NCI-H524 treated with DMSO at 0.1 percent for 48 hours (cell line): ENCODE measurements at regions not wholly inside any gene's neighbourhood (a gene's known extent, or its start where the extent isn't known, plus 50 kb on each side); places are given as distances from the start of the nearest gene placed in this dataset.
A peak's percentile ranks its signal among the peaks of the same experiment; 100 is the strongest.

Experiments used
- DNase-seq: peaks from one replicate; lab custom pipeline; 2025; lab: John Stamatoyannopoulos, UW

DNA sequence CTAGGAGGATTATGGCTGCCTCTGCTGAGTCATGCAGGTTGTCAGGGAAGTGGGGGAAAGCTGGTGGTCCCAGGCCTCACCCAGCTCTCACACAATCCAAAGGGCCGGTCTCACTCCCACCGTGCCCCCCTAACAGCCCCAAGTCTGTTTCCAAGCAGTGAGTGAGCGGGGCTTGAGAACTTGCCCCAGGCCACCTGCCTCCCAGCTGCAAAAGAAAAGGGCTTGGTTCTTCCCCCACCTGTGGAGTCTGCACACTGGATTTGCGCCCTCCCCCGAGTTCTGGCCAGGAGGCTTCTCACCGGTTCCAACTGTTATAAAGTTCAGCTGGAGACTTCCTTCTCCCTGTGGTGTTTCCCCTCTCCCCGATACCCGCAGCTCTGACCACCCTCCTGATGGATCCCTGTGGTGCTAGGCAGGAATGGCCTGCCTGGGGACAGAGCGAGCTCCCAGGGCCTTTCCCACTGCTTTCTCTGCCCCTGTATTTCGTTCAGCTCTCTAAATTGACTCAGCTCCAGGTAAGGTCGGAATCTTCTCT lies 222.3 kb downstream of the BARHL2 start:
- no peak for DNase-seq

DNA sequence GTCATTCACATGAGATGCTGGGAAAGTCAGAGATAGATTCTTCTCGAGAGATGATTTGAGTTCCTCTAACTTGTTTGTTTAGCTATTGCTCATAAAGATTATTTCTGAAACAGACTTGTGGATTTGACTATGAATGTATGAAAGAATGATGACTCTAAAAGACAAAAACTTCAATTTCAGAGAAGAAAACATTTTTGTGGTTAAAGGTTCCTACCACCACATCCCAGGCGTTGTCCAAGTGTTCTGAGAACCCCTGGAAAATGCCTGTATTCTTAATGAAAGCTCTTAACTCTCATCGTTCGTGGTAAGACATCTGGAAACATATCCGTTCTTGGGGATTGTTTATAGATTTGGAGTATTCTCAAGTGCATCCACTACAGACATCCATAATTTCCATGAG lies 228.7 kb downstream of the BARHL2 start:
- no peak for DNase-seq

DNA sequence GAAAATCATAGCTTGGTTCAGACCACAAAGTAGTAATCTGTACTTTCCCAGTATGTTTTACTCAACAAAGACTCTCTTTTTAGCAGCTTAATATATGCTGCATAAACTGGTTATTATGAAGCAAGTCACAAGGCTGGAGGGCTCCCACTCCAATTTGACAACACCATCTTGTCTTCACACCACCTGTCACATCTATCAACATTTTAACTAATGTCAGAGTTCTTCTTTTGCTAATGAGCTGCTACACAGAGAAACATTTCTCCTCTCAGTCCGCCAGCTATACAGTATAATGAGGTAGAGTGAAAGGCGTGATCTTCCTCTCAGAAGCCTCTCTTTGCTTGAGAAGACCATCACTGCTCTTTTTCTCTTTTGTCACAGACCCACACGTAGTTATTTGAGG lies 230.1 kb downstream of the BARHL2 start:
- DNase-seq, result no peak

DNA sequence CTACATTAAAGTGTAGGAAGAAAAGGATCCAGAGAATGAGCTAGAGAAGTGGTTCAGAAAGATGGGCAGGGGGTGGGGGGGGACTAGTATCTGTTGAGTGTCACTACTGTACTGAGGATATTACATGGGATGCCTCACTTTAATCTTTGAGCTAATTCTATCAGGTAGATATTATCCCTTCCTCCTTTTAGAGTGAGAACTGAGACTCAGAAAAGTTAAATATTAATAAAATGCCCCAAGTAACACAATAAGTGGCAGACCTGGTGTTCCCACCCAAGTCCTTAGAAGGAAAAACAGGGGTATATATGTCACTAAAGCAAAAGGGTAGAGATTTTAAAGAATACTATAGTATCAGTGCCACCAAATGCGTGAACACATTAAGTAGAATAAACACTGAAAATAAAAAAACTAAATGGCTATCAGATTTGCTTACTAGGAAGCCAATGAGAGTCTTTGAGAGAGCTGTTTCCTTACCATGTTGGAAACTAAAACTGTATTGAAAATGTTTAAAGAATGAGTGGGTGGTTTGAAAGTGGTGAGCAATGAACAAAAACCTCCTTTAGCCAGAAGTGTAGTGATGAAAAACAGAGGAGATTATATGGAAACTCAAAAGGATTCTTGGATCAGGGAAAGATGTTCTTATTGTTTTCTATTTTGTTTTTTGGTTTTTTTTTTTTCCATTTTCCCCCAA lies 230.8 kb downstream of the BARHL2 start:
- no peak for DNase-seq

DNA sequence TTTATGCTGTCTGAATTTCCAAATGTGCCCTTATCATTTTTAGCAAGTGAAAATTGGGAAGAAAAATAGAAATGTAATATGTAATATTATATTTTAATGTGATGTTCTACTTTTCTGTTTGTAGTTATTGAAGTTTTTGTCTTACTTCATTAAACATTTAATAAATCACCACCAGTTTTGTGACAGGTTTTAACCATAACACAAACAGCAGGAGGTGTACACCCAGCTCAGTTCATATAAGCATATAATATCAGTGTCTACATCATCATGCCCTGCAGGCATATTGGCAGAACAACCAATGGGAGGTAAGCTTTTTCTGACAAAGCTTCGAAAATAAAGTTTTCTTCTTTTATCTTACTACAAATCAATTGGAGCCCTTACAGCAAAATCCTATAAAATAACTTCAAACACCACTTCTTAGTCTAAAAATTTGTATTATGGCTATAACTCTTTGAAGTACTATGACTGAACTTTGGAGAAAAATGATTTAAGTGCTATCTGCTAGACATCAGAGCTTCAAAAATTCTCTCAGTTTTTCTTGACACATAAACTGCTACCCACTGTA lies 236.7 kb downstream of the BARHL2 start:
- DNase-seq, result no peak

DNA sequence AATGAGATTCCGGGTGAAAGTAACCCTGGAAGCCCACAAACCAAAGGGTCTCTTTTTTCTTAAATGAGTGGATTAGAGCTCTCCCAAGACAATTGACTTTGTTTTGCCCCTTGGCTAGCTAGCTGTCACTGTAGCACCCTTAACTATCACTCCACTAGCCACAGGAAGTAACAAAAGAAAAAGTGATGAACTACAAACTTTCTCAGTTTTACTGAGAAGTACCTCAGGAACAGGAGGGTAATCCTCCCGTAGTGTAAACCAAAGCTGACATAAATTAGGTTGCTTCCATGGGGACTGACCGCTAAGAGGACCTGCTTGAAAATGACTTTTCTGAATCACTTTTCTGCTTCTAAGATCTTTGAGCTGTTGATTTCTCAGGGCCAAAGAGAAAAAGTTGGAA lies 240.1 kb downstream of the BARHL2 start:
- no peak for DNase-seq

DNA sequence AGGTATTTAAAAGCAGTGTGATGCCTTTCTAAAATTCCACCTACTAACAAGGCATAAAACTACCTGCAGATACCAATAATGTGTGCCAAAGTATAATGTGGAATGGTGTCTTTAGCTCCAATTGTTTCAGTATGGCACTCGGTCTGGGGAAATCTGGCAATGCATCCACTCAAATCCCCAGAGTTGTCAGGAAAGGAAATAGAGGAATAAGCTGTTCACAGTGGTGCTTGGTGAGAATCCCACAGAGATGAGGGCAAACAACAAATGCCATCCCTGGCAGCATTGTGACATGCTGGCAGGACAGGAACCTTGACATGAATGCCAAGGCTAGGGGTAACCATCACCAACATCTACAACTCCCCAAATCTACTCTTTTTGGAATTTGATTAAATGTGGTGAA lies 240.7 kb downstream of the BARHL2 start:
- no peak for DNase-seq

DNA sequence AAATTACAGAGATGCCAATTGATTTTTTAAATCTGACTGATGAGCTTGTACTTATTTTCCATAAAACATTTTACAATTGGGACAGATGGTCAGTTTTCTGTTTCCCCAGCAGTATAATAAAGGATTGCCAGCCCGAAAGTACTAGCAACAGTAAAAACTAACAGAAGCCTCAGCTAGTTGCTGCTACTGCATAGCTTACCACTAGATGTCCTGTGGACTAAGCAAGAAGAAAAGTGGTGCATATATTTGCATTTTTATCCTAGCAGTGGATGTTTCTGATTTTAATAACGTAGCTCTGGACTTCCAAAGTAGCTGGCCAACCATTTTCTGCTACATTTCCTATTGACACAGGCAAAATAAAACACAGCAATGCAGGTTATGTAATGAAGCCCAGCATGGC lies 241.5 kb downstream of the BARHL2 start:
- DNase-seq, result peak; percentile 6

DNA sequence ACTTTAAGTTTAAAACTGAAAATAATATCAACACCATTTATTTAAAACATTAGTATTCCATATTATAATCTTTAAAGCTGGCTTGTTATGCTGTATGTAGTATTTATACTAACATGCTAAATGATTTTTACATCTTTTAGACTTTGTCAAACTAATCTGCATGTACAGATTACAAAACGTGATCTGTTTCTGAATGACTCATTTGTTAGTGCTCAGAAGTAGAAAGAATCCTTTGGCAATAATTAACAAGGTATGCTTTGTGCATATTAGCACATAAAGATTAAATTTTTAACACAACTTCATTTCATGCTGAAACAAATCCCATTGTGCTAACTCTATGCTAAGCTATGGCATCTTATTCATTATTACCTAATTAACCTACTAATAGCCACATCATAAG lies 242.4 kb downstream of the BARHL2 start:
- DNase-seq, result no peak

DNA sequence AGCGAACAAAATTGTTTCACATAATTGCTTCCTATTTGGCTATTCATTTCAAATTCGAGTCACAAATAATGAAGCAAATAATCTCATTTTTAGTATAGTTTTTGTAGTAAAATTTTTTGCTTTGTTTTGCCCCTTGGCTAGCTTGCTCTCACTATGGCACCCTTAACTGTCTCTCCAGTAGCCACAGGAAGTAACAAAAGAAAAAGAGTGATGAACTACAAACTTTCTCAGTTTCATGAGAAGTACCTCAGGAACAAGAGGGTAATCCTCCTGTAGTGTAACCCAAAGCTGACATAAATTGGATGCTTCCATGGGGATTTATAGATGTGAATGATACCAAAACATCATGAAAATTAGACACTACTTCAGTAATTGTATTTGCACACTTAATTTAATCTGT lies 242.9 kb downstream of the BARHL2 start:
- no peak for DNase-seq

DNA sequence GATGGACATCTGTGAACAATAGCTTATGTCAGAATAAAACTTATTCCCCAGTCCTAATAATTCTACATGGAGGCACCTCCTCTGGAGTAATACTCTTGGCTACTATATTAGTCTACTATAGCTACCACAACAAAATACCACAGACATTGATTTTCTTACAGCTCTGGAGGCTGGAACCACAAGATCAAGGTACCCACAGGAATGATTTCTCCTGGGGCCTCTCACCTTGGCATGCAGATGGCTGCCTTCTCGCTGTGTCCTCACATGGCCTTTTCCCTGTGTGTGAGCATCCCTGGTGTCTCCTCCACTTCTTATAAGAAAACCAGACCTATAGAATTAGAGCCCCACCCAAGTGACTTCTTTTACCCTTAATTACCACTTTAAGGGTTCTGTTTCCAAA lies 244.3 kb downstream of the BARHL2 start:
- no peak for DNase-seq

DNA sequence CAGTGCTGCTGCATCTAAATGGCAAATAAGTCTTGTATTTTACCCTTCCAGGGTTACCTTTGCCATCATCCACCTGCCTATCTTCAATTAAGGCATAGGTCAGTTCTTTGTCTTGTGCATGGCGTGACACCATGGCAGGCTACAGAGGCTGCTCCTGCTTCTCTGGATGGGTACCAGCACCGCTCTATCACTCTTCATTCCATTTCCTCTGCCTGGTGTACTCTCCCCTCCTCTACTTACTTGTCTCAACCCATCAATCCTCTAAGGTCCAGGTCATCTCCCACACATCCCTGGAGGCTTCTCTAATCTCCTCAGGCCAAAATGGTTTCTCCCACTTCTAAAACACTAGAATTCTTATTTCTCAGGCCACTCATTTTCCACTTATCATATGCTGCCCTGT lies 257.5 kb downstream of the BARHL2 start:
- no peak for DNase-seq

DNA sequence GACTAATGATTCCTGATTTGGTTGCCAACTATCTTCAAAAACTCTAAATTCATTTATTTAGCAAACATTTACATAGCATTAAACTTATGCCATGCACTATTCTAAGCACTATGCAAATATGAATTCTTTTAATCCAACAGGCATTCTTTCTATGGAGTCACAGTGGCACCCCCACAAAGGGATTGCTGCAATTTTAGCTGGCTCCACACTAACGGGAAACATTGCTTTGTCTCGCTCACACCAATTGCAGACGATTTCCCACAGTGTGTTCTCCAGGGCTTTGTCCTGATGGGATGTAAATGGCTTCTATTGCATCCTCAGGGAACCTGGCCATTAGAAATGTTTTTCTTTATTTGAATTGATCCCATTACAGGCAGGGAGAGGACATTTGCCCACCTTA lies 259.1 kb downstream of the BARHL2 start:
- DNase-seq, result no peak

DNA sequence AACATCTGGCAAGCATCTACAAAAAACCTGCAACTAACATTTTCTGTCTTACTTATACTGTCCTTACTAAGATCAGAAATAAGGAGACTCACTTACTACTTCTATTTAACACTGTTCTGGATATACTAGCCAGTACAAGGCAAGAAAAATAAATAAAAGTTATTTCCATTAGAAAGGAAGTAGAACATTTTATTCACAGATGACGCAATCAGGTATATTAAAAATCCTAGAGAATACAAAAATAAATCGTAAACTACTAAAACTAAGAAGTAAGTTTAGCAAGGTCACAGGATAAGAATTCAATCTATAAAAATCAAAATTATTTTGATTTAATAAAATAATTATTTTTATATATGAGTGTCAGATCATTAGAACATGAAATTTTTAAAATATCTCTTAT lies 264.6 kb downstream of the BARHL2 start:
- no peak for DNase-seq

DNA sequence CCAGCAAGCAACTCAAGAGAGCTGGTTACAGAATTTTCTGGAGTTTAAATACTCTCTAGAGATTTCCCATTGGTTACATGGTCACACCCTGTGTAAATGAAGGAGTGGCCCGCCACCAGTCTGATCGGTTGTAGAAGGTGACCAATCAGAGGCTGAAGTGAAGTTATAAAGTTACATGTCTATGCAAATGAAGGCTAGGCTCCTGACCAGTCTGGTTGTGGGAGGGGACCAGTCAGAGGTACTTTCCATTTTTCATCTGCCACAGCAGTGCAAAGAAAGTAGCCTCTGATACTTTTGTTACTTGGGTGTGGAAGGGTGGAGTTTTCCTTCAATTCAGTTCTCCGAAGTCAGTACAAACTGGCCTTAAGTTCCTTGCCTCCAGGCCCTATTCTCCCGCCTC lies 273.7 kb downstream of the BARHL2 start:
- DNase-seq, result no peak

DNA sequence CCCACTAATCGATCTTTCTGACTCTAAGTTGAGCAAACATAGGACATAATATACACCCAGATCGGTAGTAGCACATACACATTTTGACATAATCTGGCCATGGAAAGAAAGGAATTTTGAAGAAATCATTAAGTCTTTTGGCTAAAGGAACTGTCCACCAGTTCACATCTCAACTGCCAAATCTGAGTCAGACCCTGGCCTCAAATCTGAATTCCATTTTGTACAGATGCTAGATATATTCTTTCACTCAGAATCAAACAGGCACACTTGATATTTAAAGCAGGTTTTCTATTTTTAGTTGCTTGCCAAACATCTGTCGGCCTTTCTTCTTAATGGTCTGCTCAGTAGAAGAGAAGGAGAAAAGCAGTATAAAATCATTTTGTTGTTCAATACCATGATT lies 281.8 kb downstream of the BARHL2 start:
- DNase-seq, result no peak

DNA sequence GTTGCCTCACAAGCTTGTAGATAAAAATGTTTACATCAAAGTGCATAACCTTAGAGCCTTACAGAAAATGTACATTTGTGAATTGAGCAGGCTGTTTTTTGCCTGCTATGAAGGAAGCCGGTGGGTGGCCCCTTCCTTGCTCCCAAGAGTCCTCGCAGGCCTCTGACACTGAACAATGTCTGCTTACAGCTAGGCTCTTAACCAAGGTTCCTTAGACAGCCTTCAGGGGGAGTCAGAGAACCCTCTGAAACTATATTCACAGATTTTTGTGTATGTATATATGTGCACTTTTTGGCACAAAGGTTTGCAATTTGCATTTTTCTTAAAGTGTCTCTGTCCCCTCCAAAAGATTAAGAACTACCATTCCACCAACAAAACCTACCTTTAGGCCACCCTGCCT lies 282.6 kb downstream of the BARHL2 start:
- no peak for DNase-seq

DNA sequence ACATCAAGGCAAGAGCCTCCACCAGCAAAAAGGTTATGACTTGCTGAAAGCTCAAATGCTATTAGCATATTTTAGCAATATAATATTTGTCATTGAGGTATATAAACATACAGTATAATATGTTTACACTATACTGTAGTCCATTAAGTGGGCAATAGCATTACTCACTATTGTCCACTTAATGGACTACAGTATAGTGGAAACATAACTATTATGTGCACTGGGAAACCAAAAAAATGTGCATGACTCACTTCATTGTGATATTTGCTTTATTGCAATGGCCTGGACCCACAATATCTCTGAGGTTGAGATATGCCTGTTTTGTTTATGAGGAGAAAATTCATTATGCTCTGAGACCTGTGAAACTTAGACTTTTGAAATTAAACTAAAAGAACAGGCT lies 300.0 kb downstream of the BARHL2 start:
- DNase-seq, result no peak

DNA sequence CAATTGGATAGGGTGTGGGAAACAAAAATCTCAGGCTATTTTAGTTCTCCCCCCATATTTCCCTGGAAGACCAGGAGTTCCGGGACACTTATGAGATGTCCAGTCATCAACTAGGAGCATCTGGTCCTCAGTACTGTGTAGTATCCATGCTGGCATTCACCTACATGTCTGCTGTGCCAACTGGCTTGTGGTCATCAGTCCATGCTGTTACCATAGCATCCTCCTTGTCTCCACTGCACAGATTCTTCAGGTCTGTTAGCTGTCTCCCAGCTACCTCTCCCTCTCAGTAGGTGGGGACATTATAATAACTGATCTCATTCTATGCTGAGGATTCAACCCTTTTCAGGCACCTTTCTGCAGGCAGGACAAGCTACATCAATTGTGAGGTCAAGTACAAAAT lies 302.9 kb downstream of the BARHL2 start:
- DNase-seq, result no peak

DNA sequence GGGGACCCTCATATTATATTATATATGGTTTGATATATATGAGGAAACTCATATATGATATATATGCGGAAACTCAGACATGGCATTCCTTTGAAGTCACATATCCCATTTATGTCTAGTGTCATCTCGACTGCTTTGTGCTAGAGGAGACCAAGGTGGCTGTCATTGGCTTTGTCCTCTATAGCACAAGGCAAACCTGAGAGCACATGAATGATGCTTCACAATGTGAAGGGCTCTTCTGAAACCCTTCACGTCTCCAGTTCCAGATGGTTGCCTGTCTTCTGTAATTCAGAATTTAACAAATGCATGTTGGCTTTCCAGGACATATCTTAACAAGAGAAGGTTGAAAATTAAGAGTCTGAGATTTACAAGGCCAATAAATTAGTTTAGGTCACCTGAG lies 303.6 kb downstream of the BARHL2 start:
- peak; percentile 75 for DNase-seq

DNA sequence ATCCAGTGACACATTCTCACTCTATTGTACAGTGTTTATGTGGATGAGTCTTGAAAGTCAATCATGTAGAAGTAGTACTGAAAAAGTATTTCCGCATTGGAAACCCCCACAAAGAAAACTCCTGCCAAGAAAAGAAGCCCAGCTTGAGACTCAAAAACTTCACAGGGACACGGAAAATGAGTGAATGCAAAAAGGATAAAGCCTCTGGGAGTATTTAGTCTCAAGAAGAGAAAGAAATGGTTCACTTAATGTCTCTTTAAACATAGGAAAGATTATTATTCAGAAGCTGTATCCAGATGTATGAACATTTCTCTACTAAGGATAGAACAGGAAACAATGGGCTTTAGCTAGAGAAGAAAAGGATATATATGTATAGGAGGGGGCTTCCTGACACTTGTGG lies 304.5 kb downstream of the BARHL2 start:
- no peak for DNase-seq

DNA sequence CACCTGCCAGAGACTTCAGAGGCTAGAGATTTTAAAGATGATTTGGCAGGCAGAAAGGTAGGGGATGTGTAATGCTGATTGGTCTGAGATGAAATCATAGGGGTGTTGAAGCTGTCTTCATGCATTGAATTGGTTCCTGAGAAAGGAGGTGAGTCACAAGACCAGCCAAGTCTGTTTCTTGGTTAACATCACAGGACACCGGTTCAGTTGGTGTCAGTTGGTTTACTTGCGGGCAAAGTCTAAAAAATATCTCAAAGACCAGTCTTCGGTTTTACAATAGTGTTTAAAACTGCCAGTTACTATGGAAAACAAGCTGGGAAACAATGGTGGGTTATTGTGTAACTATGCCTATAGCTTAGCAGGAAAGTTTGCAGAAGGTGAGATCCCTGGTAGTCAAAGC lies 305.9 kb downstream of the BARHL2 start:
- DNase-seq, result no peak

DNA sequence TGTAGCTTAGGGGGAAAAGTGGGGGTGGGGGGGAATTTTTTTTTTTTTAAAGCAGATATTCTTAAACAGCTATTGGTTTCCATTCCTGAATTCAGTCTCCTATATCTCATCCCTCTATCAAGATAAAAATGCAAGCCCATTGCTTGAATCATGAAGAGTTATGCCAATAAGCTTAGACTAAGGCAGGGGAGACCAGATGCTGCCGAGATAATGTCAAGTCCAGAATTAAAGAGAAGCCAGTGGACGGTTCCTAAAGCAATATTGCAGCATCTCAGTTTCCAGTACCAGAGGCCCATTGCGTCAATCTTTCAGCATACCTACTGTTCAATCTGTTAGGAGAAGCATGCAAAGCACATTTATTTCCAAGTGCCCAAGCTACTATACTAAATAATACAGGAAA lies 309.4 kb downstream of the BARHL2 start:
- DNase-seq, result no peak

DNA sequence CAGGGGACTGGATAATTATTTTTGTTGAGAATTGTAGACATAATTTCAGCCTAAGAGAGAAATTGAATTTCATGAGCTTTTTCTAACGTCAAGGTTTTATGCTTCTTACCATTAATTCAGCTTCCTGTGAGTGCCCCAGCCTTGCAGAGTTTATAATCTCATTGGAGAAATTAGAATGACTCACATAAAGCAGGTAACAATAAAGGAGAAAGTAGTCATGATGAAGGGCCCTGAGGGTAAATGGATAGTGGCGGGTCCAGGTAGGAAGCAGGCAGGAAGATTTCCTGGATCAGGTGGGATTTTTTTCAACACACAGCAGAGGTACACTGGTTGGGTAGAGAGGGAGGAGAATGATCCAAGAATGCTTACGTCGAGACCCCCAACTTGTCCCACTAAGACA lies 311.4 kb downstream of the BARHL2 start:
- no peak for DNase-seq
